GM12878 (cell line): ENCODE measurements at regions not wholly inside any gene's neighbourhood (a gene's known extent, or its start where the extent isn't known, plus 50 kb on each side); places are given as distances from the start of the nearest gene placed in this dataset.

Experiments
- ATAC-seq: fragments of 200-7000 bp; cut with Tn5 transposase; 3 replicates; pipeline ENCODE4 v1.9.1; 2020; ENCODE audit warnings: mild to moderate bottlenecking, moderate library complexity
- BruUV-seq: library from RNA; stranded (reverse); fragments of 400-500 nt; replicated peaks from 2 replicates; lab custom pipeline; 2021; lab: Mats Ljungman, UMichigan
- CTCF ChIA-PET: fragments of 300-600 bp; sonication (Branson Sonifier 250); formaldehyde crosslinking; extraction: SDS; loops from one replicate; lab custom pipeline; 2021; ENCODE audit warnings: inconsistent platforms; lab: Yijun Ruan, JAX
- POLR2A ChIA-PET: fragments of 350-600 bp; formaldehyde crosslinking; extraction: SDS; loops from one replicate; lab custom pipeline; 2021; ENCODE audit warnings: inconsistent platforms; lab: Charles Lee
- RAD21 ChIA-PET: fragments of 300-600 bp; sonication (Branson Sonifier 250); formaldehyde crosslinking; loops from one replicate; lab custom pipeline; 2023; ENCODE audit warnings: antibody characterized with exemption; ENCODE audit not compliant: unreplicated experiment; lab: Charles Lee
- SMC1A ChIA-PET: fragments of 300-600 bp; sonication (Branson Sonifier 250); formaldehyde crosslinking; loops from one replicate; lab custom pipeline; 2023; ENCODE audit not compliant: unreplicated experiment, uncharacterized antibody; lab: Charles Lee
- DNase-seq: peaks from one replicate; pipeline ENCODE4 v3.0.0-alpha.2; 2011; ENCODE audit warnings: low read depth, low spot score
- FAIRE-seq: peaks from 3 replicates; lab custom pipeline; 2011; peaks lifted over from hg19 to GRCh38; lab: Jason Lieb, UNC
- H2AFZ ChIP-seq: 2 replicates; pipeline ENCODE4 v1.6.0; 2011; ENCODE audit warnings: low read depth, low read length, control low read depth; ENCODE audit not compliant: control insufficient read depth
- H3K27ac ChIP-seq: 2 replicates; pipeline ENCODE4 v1.5.1; 2011; ENCODE audit warnings: control low read depth; ENCODE audit not compliant: control insufficient read depth, insufficient read depth
- H3K27me3 ChIP-seq, 2 experiments: replicated peaks in 1 of 2; 2 replicates each; pipeline versions ENCODE4 v1.6.0 to v1.6.1; 2011; ENCODE audit warnings: low read length in 1 of 2; ENCODE audit not compliant: control insufficient read depth in 2 of 2, insufficient read depth in 2 of 2
- H3K36me3 ChIP-seq, 2 experiments: 2 replicates each; pipeline ENCODE4 v1.5.1; 2011; ENCODE audit warnings: low read length in 1 of 2; ENCODE audit not compliant: control insufficient read depth in 2 of 2, insufficient read depth in 2 of 2
- H3K4me1 ChIP-seq: 2 replicates; pipeline ENCODE4 v1.6.1; 2011; ENCODE audit warnings: mild to moderate bottlenecking, low read length, moderate library complexity, mixed read lengths; ENCODE audit not compliant: control insufficient read depth, insufficient read depth
- H3K4me2 ChIP-seq: 2 replicates; pipeline ENCODE4 v1.6.0; 2011; ENCODE audit warnings: control low read depth; ENCODE audit not compliant: control insufficient read depth, insufficient read depth
- H3K4me3 ChIP-seq: fragments of 200-600 bp; sonication (generic); 2 replicates; pipeline ENCODE4 v1.5.1; 2016
- H3K79me2 ChIP-seq: 2 replicates; pipeline ENCODE4 v1.6.0; 2011; ENCODE audit warnings: low read length; ENCODE audit not compliant: control insufficient read depth, insufficient read depth
- H3K9ac ChIP-seq: 2 replicates; pipeline ENCODE4 v1.8.0; 2011; ENCODE audit warnings: low read length, control low read depth, mixed read lengths; ENCODE audit not compliant: control insufficient read depth, insufficient read depth
- H3K9me3 ChIP-seq: replicated peaks from 3 replicates; pipeline ENCODE4 v1.5.1; 2011; ENCODE audit warnings: mild to moderate bottlenecking, low read length; ENCODE audit not compliant: control insufficient read depth, insufficient read depth
- H4K20me1 ChIP-seq: 2 replicates; pipeline ENCODE4 v1.6.0; 2011; ENCODE audit not compliant: control insufficient read depth, insufficient read depth
- BMI1 ChIP-seq: fragments of 450-650 bp; IDR thresholded peaks from 2 replicates; pipeline ENCODE4 v1.6.1; 2016; ENCODE audit warnings: mild to moderate bottlenecking, moderate library complexity, borderline replicate concordance
- CEBPB ChIP-seq, 2 experiments: fragments of 150-350 bp in 1 of 2; IDR thresholded peaks; 2 replicates each; pipeline ENCODE4 v1.6.1; 2012 to 2014; ENCODE audit warnings: low read depth in 2 of 2, low read length in 2 of 2, borderline replicate concordance in 1 of 2, inconsistent platforms in 1 of 2
- CHD1 ChIP-seq: IDR thresholded peaks from 2 replicates; pipeline ENCODE4 v1.6.1; 2012; ENCODE audit warnings: low read depth, low read length, improper control_type of control experiment
- CREB1 ChIP-seq: IDR thresholded peaks from 2 replicates; pipeline ENCODE4 v1.6.1; 2012; ENCODE audit warnings: low read depth, mild to moderate bottlenecking, inconsistent platforms
- CREM ChIP-seq: IDR thresholded peaks from 2 replicates; pipeline ENCODE4 v1.6.1; 2014; ENCODE audit warnings: antibody characterized with exemption, low read depth
- EED ChIP-seq: sonication (generic); IDR thresholded peaks from 2 replicates; pipeline ENCODE4 v1.6.1; 2016; ENCODE audit warnings: antibody characterized with exemption, low read depth
- FOXK2 ChIP-seq: fragments of 450-650 bp; IDR thresholded peaks from 2 replicates; pipeline ENCODE4 v1.6.1; 2017; ENCODE audit warnings: mild to moderate bottlenecking, moderate library complexity
- IRF4 ChIP-seq: IDR thresholded peaks from 2 replicates; pipeline ENCODE4 v1.6.1; 2011; ENCODE audit warnings: low read depth, low read length
- MEF2B ChIP-seq: fragments of 450-650 bp; IDR thresholded peaks from 2 replicates; pipeline ENCODE4 v1.6.1; 2018; ENCODE audit warnings: mild to moderate bottlenecking, moderate library complexity; ENCODE audit not compliant: partially characterized antibody, poor library complexity, severe bottlenecking
- MTA2 ChIP-seq: fragments of 450-650 bp; IDR thresholded peaks from 2 replicates; pipeline ENCODE4 v1.6.1; 2016; ENCODE audit warnings: low read depth, mild to moderate bottlenecking, moderate library complexity
- MYC ChIP-seq: IDR thresholded peaks from 2 replicates; pipeline ENCODE4 v1.6.1; 2011; ENCODE audit warnings: mild to moderate bottlenecking, low read length, moderate library complexity, inconsistent platforms; ENCODE audit not compliant: insufficient read depth, insufficient replicate concordance, insufficient read length, severe bottlenecking
- POLR2AphosphoS2 ChIP-seq: IDR thresholded peaks from 2 replicates; pipeline ENCODE4 v1.6.1; 2011; ENCODE audit warnings: low read depth, mild to moderate bottlenecking, low read length, improper control_type of control experiment, moderate library complexity
- POLR2AphosphoS5 ChIP-seq: IDR thresholded peaks from 2 replicates; pipeline ENCODE4 v1.6.1; 2011; ENCODE audit warnings: mild to moderate bottlenecking, low read length, inconsistent platforms
- SREBF2 ChIP-seq: IDR thresholded peaks from 2 replicates; pipeline ENCODE4 v1.6.1; 2012; ENCODE audit warnings: mild to moderate bottlenecking, low read length
- SUPT20H ChIP-seq: IDR thresholded peaks from 2 replicates; pipeline ENCODE4 v1.6.1; 2011; ENCODE audit warnings: low read depth, mild to moderate bottlenecking, low read length, moderate library complexity, borderline replicate concordance; ENCODE audit not compliant: control insufficient read depth
- in situ Hi-C: fragments of 300-500 bp; cut with MboI; formaldehyde crosslinking; loops from 9 replicates; pipeline ENCODE4 v1.14.3; 2018; ENCODE audit warnings: mixed read lengths
- intact Hi-C: fragments of 100-400 bp; cut with micrococcal nuclease; formaldehyde crosslinking; loops from one replicate; pipeline ENCODE4 v1.14.2; 2022; ENCODE audit not compliant: unreplicated experiment
- TF ChIP-seq, protein P1 (sequence below): fragments of 450-650 bp; IDR thresholded peaks from 2 replicates; pipeline ENCODE4 v1.6.1; 2016; ENCODE audit warnings: mild to moderate bottlenecking
- TF ChIP-seq, protein P2 (sequence below): IDR thresholded peaks from 2 replicates; pipeline ENCODE4 v1.6.1; 2012; ENCODE audit warnings: low read depth, low read length, improper control_type of control experiment
- TF ChIP-seq, protein P3 (sequence below): fragments of 450-650 bp; formaldehyde crosslinking; IDR thresholded peaks from 2 replicates; pipeline ENCODE4 v1.4.0; 2022; ENCODE audit warnings: mild to moderate bottlenecking, moderate library complexity
- TF ChIP-seq, protein P4 (sequence below): fragments of 450-650 bp; IDR thresholded peaks from 2 replicates; pipeline ENCODE4 v1.6.1; 2014; ENCODE audit warnings: mild to moderate bottlenecking

DNA sequence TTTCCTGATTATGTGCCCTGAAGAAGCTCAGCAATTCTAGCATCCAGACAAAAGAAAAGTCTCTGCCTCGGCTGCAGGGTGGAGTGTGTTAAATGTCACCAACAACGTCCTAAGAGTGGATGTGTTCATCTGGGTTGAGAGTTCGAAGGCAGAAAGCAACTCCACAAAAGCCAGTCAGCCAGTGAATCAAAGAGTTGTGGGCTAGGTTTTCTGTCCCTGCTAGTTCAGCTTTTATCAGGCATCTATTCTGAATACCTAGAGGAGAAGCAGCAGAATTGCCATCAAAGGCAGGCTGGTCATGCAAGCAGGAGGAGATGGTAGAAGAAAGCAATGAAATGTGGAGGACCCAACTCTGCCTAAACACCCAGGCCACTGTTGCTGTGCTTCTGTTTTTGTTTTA is 205.2 kb downstream of the KLF6 start (continued):
- TF ChIP-seq, protein P1, sequence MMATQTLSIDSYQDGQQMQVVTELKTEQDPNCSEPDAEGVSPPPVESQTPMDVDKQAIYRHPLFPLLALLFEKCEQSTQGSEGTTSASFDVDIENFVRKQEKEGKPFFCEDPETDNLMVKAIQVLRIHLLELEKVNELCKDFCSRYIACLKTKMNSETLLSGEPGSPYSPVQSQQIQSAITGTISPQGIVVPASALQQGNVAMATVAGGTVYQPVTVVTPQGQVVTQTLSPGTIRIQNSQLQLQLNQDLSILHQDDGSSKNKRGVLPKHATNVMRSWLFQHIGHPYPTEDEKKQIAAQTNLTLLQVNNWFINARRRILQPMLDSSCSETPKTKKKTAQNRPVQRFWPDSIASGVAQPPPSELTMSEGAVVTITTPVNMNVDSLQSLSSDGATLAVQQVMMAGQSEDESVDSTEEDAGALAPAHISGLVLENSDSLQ = no peak
- no peak for TF ChIP-seq IRF4
- no peak for TF ChIP-seq MTA2
- no peak for TF ChIP-seq CHD1
- TF ChIP-seq, all 136 proteins: peak for 0

DNA sequence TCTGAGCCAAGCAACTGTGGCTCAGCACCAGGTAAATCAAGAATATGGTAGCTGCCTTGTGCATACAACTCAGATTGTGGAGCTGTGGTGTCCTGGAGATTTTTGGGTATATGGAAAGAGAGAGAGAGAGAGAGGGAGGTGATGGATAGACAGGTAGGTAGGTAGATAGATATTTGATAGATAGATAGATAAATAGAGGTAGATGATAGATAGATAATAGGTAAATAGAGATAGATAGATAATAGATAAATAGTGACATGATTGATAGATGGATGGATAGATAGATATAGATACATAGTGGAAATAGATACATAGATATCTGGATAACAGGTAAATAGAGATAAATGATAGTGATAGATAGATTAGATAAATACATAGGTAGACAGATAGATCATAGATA is 206.3 kb downstream of the KLF6 start:
- Histone ChIP-seq H4K20me1 (no peaks in the 10 kb centered on the region), H3K79me2 (no peaks in the 10 kb centered on the region), H3K4me1 (no peaks in the 10 kb centered on the region), H3K9me3 (no peaks in the 10 kb centered on the region), H3K36me3 (no peaks in the 10 kb centered on the region), H3K9ac (no peak overlapping the region), H3K4me2 (no peak overlapping the region), H3K4me3 (no peak overlapping the region), H3K27ac (no peak overlapping the region), H2AFZ (no peak overlapping the region), H3K27me3 (peaks cover 0 to 2% of the 10 kb centered on the region in 2 experiments; a peak in 1 of 4 replicates)
- DNase-seq = no peak
- FAIRE-seq = no peak
- no peak for ATAC-seq
- SMC1A ChIA-PET = no interaction called here
- intact Hi-C loops (no loop called here), in situ Hi-C loops (no loop called here)
- POLR2A ChIA-PET = no interaction called here
- BruUV-seq = no TSS peak
- RAD21 ChIA-PET = no interaction called here
- CTCF ChIA-PET = no interaction called here
- TF ChIP-seq, protein P2, sequence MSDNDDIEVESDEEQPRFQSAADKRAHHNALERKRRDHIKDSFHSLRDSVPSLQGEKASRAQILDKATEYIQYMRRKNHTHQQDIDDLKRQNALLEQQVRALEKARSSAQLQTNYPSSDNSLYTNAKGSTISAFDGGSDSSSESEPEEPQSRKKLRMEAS = no peak
- TF ChIP-seq FOXK2 (no peak), CEBPB (IDR thresholded peaks at IDR 0.05; ENCODE audit: borderline replicate concordance in 1 of 2, low read depth in 2 of 2, low read length in 2 of 2) (no peak), POLR2AphosphoS2 (no peak), SREBF2 (no peak), MEF2B (no peak), POLR2AphosphoS5 (no peak), SUPT20H (no peak), CREB1 (no peak), EED (no peak), CREM (no peak), MYC (no peak), BMI1 (no peak)
- TF ChIP-seq, protein P3, sequence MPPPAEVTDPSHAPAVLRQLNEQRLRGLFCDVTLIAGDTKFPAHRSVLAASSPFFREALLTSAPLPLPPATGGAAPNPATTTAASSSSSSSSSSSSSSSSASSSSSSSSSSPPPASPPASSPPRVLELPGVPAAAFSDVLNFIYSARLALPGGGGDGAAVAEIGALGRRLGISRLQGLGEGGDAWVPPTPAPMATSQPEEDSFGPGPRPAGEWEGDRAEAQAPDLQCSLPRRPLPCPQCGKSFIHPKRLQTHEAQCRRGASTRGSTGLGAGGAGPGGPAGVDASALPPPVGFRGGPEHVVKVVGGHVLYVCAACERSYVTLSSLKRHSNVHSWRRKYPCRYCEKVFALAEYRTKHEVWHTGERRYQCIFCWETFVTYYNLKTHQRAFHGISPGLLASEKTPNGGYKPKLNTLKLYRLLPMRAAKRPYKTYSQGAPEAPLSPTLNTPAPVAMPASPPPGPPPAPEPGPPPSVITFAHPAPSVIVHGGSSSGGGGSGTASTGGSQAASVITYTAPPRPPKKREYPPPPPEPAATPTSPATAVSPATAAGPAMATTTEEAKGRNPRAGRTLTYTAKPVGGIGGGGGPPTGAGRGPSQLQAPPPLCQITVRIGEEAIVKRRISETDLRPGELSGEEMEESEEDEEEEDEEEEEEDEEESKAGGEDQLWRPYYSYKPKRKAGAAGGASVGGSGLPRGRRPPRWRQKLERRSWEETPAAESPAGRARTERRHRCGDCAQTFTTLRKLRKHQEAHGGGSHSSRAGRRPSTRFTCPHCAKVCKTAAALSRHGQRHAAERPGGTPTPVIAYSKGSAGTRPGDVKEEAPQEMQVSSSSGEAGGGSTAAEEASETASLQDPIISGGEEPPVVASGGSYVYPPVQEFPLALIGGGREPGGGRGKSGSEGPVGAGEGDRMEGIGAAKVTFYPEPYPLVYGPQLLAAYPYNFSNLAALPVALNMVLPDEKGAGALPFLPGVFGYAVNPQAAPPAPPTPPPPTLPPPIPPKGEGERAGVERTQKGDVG (CRISPR knock-in tag) = no peak
- TF ChIP-seq, protein P4, sequence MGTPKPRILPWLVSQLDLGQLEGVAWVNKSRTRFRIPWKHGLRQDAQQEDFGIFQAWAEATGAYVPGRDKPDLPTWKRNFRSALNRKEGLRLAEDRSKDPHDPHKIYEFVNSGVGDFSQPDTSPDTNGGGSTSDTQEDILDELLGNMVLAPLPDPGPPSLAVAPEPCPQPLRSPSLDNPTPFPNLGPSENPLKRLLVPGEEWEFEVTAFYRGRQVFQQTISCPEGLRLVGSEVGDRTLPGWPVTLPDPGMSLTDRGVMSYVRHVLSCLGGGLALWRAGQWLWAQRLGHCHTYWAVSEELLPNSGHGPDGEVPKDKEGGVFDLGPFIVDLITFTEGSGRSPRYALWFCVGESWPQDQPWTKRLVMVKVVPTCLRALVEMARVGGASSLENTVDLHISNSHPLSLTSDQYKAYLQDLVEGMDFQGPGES = no peak
